Astrocyte (in vitro differentiated cells and primary cell): ENCODE measurements at regions not wholly inside any gene's neighbourhood (a gene's known extent, or its start where the extent isn't known, plus 50 kb on each side); places are given as distances from the start of the nearest gene placed in this dataset.

ENCODE experiments used
- DNase-seq: peaks from one replicate; pipeline ENCODE4 v3.0.0-alpha.2; 2010; ENCODE audit warnings: low read depth
- FAIRE-seq: peaks from 2 replicates; lab custom pipeline; 2011; peaks lifted over from hg19 to GRCh38; lab: Jason Lieb, UNC
- H2AFZ ChIP-seq: 2 replicates; pipeline ENCODE4 v1.6.0; 2012; ENCODE audit warnings: low read depth, low read length, inconsistent platforms
- H3K27ac ChIP-seq: 2 replicates; pipeline ENCODE4 v1.5.1; 2011; ENCODE audit warnings: low read depth, low read length, inconsistent platforms
- H3K27me3 ChIP-seq: 2 replicates; pipeline ENCODE4 v1.6.0; 2011; ENCODE audit warnings: low read length, inconsistent platforms; ENCODE audit not compliant: insufficient read depth
- H3K36me3 ChIP-seq: 2 replicates; pipeline ENCODE4 v1.5.1; 2011; ENCODE audit warnings: low read length, inconsistent platforms; ENCODE audit not compliant: insufficient read depth
- H3K4me1 ChIP-seq: 2 replicates; pipeline ENCODE4 v1.5.1; 2011; ENCODE audit warnings: low read length, inconsistent platforms; ENCODE audit not compliant: insufficient read depth
- H3K4me2 ChIP-seq: 2 replicates; pipeline ENCODE4 v1.6.0; 2012; ENCODE audit warnings: low read length, inconsistent platforms
- H3K4me3 ChIP-seq: 2 replicates; pipeline ENCODE4 v1.5.1; 2011; ENCODE audit warnings: low read depth, mild to moderate bottlenecking, low read length, inconsistent platforms; ENCODE audit not compliant: insufficient read depth
- H3K79me2 ChIP-seq: 2 replicates; pipeline ENCODE4 v1.6.0; 2012; ENCODE audit warnings: mild to moderate bottlenecking, low read length, inconsistent platforms; ENCODE audit not compliant: insufficient read depth
- H3K9ac ChIP-seq: 2 replicates; pipeline ENCODE4 v1.6.0; 2012; ENCODE audit warnings: mild to moderate bottlenecking, low read length, inconsistent platforms
- H3K9me3 ChIP-seq: 2 replicates; pipeline ENCODE4 v1.5.1; 2012; ENCODE audit warnings: low read depth, mild to moderate bottlenecking, low read length, inconsistent platforms; ENCODE audit not compliant: insufficient read depth
- H4K20me1 ChIP-seq: 2 replicates; pipeline ENCODE4 v1.6.0; 2012; ENCODE audit warnings: low read length, inconsistent platforms; ENCODE audit not compliant: insufficient read depth
- H3K27ac Mint-ChIP-seq: one replicate; pipeline ENCODE4 v1.8.0; 2021; ENCODE audit warnings: mild to moderate bottlenecking, mixed read lengths; ENCODE audit not compliant: unreplicated experiment
- H3K27me3 Mint-ChIP-seq: one replicate; pipeline ENCODE4 v1.8.0; 2021; ENCODE audit warnings: low read depth, mixed read lengths; ENCODE audit not compliant: unreplicated experiment
- H3K36me3 Mint-ChIP-seq: one replicate; pipeline ENCODE4 v1.8.0; 2021; ENCODE audit warnings: low read depth, mixed read lengths; ENCODE audit not compliant: unreplicated experiment
- H3K4me1 Mint-ChIP-seq: one replicate; pipeline ENCODE4 v1.8.0; 2021; ENCODE audit warnings: low read depth, mixed read lengths; ENCODE audit not compliant: unreplicated experiment
- H3K4me3 Mint-ChIP-seq: one replicate; pipeline ENCODE4 v1.8.0; 2021; ENCODE audit warnings: mild to moderate bottlenecking, moderate library complexity, mixed read lengths; ENCODE audit not compliant: unreplicated experiment
- H3K9me3 Mint-ChIP-seq: one replicate; pipeline ENCODE4 v1.8.0; 2021; ENCODE audit warnings: mild to moderate bottlenecking, mixed read lengths; ENCODE audit not compliant: unreplicated experiment
- CTCF ChIP-seq: IDR thresholded peaks from 2 replicates; pipeline ENCODE4 v1.5.1; 2011; ENCODE audit warnings: low read depth, mild to moderate bottlenecking, inconsistent platforms, low read length, moderate library complexity; ENCODE audit not compliant: insufficient read depth
- EZH2 ChIP-seq: IDR thresholded peaks from 2 replicates; pipeline ENCODE4 v1.6.1; 2012; ENCODE audit warnings: mild to moderate bottlenecking, low read length, inconsistent platforms; ENCODE audit not compliant: insufficient read depth

- Mint-ChIP-seq H3K9me3 (no peaks in the 10 kb centered on the region), H3K4me3 (no peak overlapping the region), H3K4me1 (peaks cover 3% of the 10 kb centered on the region), H3K27ac (no peak overlapping the region), H3K27me3 (no peaks in the 10 kb centered on the region), H3K36me3 (no peaks in the 10 kb centered on the region)
- no peaks in the 10 kb centered on the region for H4K20me1 ChIP-seq
- no peaks in the 10 kb centered on the region for H3K27me3 ChIP-seq
- TF ChIP-seq EZH2 (no peak), CTCF (no peak)
- H3K79me2 ChIP-seq = no peaks in the 10 kb centered on the region
- DNase-seq (no peak), FAIRE-seq (no peak)
- no peak overlapping the region for H3K9ac ChIP-seq
- no peak overlapping the region for H2AFZ ChIP-seq
- H3K36me3 ChIP-seq = no peaks in the 10 kb centered on the region
- H3K9me3 ChIP-seq = no peaks in the 10 kb centered on the region
- no peak overlapping the region for H3K4me3 ChIP-seq
- no peak overlapping the region for H3K4me2 ChIP-seq
- H3K27ac ChIP-seq = no peak overlapping the region
- H3K4me1 ChIP-seq = no peaks in the 10 kb centered on the region
Measured at GRCh38 chr4:89502581-89502980, 195.0 kb upstream of the GPRIN3 start.

GRCh38 chr4:89497517-89498308 lies 190.1 kb upstream of the GPRIN3 start:
- Histone ChIP-seq H3K79me2 (no peaks in the 10 kb centered on the region), H3K36me3 (no peaks in the 10 kb centered on the region), H3K27ac (no peak overlapping the region), H3K4me1 (peaks cover 7% of the 10 kb centered on the region), H3K9me3 (no peaks in the 10 kb centered on the region), H4K20me1 (no peaks in the 10 kb centered on the region), H3K27me3 (no peaks in the 10 kb centered on the region), H3K9ac (no peak overlapping the region), H3K4me3 (no peak overlapping the region), H2AFZ (no peak overlapping the region), H3K4me2 (no peak overlapping the region)
- H3K4me1 Mint-ChIP-seq = peaks cover 2% of the 10 kb centered on the region
- no peak for DNase-seq
- no peak for FAIRE-seq
- H3K9me3 Mint-ChIP-seq = no peaks in the 10 kb centered on the region
- no peaks in the 10 kb centered on the region for H3K27me3 Mint-ChIP-seq
- H3K4me3 Mint-ChIP-seq = no peak overlapping the region
- H3K36me3 Mint-ChIP-seq = no peaks in the 10 kb centered on the region
- TF ChIP-seq CTCF = no peak
- no peak for TF ChIP-seq EZH2
- no peak overlapping the region for H3K27ac Mint-ChIP-seq

- Histone ChIP-seq H3K36me3 (no peaks in the 10 kb centered on the region), H3K9ac (no peak overlapping the region), H3K79me2 (no peaks in the 10 kb centered on the region), H3K27me3 (no peaks in the 10 kb centered on the region), H2AFZ (no peak overlapping the region), H3K4me3 (no peak overlapping the region), H3K27ac (no peak overlapping the region), H3K4me1 (peaks cover 9% of the 10 kb centered on the region), H3K4me2 (no peak overlapping the region), H3K9me3 (no peaks in the 10 kb centered on the region), H4K20me1 (no peaks in the 10 kb centered on the region)
- Mint-ChIP-seq H3K9me3 (no peaks in the 10 kb centered on the region), H3K4me3 (no peak overlapping the region), H3K36me3 (no peaks in the 10 kb centered on the region), H3K4me1 (peaks cover 2% of the 10 kb centered on the region), H3K27me3 (no peaks in the 10 kb centered on the region), H3K27ac (no peak overlapping the region)
- FAIRE-seq (peak; percentile 50), DNase-seq (peak; percentile 76)
- TF ChIP-seq EZH2 (no peak), CTCF (no peak)
Measured at GRCh38 chr4:89496851-89497250, 189.3 kb upstream of the GPRIN3 start.
